GM23338 (cell line): ENCODE measurements at regions not wholly inside any gene's neighbourhood (a gene's known extent, or its start where the extent isn't known, plus 50 kb on each side); places are given as distances from the start of the nearest gene placed in this dataset.

Experiments
- ATAC-seq: fragments of 200-7000 bp; cut with Tn5 transposase; 3 replicates; pipeline ENCODE4 v1.9.1; 2020
- DNase-seq: peaks from one replicate; pipeline ENCODE4 v3.0.0-alpha.2; 2015; ENCODE audit warnings: low spot score
- H2AFZ ChIP-seq: fragments of 200-600 bp; sonication (generic); 2 replicates; pipeline ENCODE4 v1.8.0; 2016; ENCODE audit warnings: antibody characterized with exemption, mild to moderate bottlenecking, moderate library complexity
- H3F3A ChIP-seq: fragments of 200-600 bp; sonication (generic); replicated peaks from 2 replicates; pipeline ENCODE4 v1.8.0; 2017; ENCODE audit warnings: antibody characterized with exemption, mixed run types, low read depth
- H3K27ac ChIP-seq: fragments of 200-600 bp; sonication (generic); 2 replicates; pipeline ENCODE4 v1.6.1; 2016; ENCODE audit warnings: low read depth
- H3K27me3 ChIP-seq: fragments of 200-600 bp; sonication (generic); 2 replicates; pipeline ENCODE4 v1.8.0; 2016; ENCODE audit warnings: mild to moderate bottlenecking, mixed run types, moderate library complexity; ENCODE audit not compliant: insufficient read depth
- H3K36me3 ChIP-seq: fragments of 200-600 bp; sonication (generic); 2 replicates; pipeline ENCODE4 v1.8.0; 2016; ENCODE audit warnings: mild to moderate bottlenecking; ENCODE audit not compliant: insufficient read depth
- H3K4me1 ChIP-seq: fragments of 200-600 bp; sonication (generic); 2 replicates; pipeline ENCODE4 v1.8.0; 2016; ENCODE audit warnings: mild to moderate bottlenecking, moderate library complexity; ENCODE audit not compliant: insufficient read depth
- H3K4me2 ChIP-seq: fragments of 200-600 bp; sonication (generic); 2 replicates; pipeline ENCODE4 v1.7.1; 2017; ENCODE audit warnings: mixed run types
- H3K4me3 ChIP-seq: fragments of 200-600 bp; sonication (generic); 2 replicates; pipeline ENCODE4 v1.6.1; 2016; ENCODE audit warnings: mixed run types
- H3K79me2 ChIP-seq: fragments of 200-600 bp; sonication (generic); replicated peaks from 2 replicates; pipeline ENCODE4 v1.8.0; 2017; ENCODE audit warnings: mild to moderate bottlenecking; ENCODE audit not compliant: insufficient read depth
- H3K9me2 ChIP-seq: fragments of 200-600 bp; sonication (generic); 2 replicates; pipeline ENCODE4 v1.8.0; 2017; ENCODE audit not compliant: insufficient read depth
- H4K20me1 ChIP-seq: fragments of 200-600 bp; sonication (generic); replicated peaks from 2 replicates; pipeline ENCODE4 v1.8.0; 2017; ENCODE audit warnings: mild to moderate bottlenecking; ENCODE audit not compliant: insufficient read depth
- H3K27ac Mint-ChIP-seq: 2 replicates; pipeline ENCODE4 v1.8.0; 2020; ENCODE audit warnings: inconsistent platforms, mild to moderate bottlenecking, moderate library complexity, mixed read lengths
- H3K27me3 Mint-ChIP-seq: 3 replicates; pipeline ENCODE4 v1.8.0; 2022; ENCODE audit warnings: low read depth, mild to moderate bottlenecking, moderate library complexity, mixed read lengths, inconsistent platforms; ENCODE audit not compliant: insufficient read depth, poor library complexity
- H3K36me3 Mint-ChIP-seq: 3 replicates; pipeline ENCODE4 v1.8.0; 2021; ENCODE audit warnings: low read depth, mild to moderate bottlenecking, inconsistent platforms, moderate library complexity, mixed read lengths
- H3K4me1 Mint-ChIP-seq: 3 replicates; pipeline ENCODE4 v1.8.0; 2020; ENCODE audit warnings: mild to moderate bottlenecking, inconsistent platforms, mixed read lengths
- H3K4me3 Mint-ChIP-seq: 3 replicates; pipeline ENCODE4 v1.8.0; 2021; ENCODE audit warnings: moderate library complexity, mild to moderate bottlenecking, inconsistent platforms, mixed read lengths
- H3K9me3 Mint-ChIP-seq: 3 replicates; pipeline ENCODE4 v1.8.0; 2020; ENCODE audit warnings: moderate library complexity, mild to moderate bottlenecking, inconsistent platforms, mixed read lengths
- CTCF ChIP-seq, 2 experiments: fragments of 200-600 bp in 1 of 2; sonication (generic) in 1 of 2; conservative IDR thresholded peaks; 2 replicates each; pipeline versions ENCODE4 v1.5.1 to v1.6.1; 2016 to 2017; ENCODE audit warnings: antibody characterized with exemption in 2 of 2, low read depth in 2 of 2, mild to moderate bottlenecking in 2 of 2, moderate library complexity in 1 of 2
- ETS1 ChIP-seq: IDR thresholded peaks from 2 replicates; pipeline ENCODE4 v1.6.1; 2016; ENCODE audit warnings: antibody characterized with exemption
- EZH2phosphoT487 ChIP-seq: fragments of 200-600 bp; sonication (generic); IDR thresholded peaks from one replicate; pipeline ENCODE4 v1.8.1; 2018; ENCODE audit warnings: antibody characterized with exemption; ENCODE audit not compliant: unreplicated experiment
- NANOG ChIP-seq: IDR thresholded peaks from 2 replicates; pipeline ENCODE4 v1.6.1; 2016; ENCODE audit warnings: antibody characterized with exemption, borderline replicate concordance
- REST ChIP-seq: IDR thresholded peaks from one replicate; pipeline ENCODE4 v1.6.1; 2018; ENCODE audit warnings: antibody characterized with exemption; ENCODE audit not compliant: unreplicated experiment
- STAT1 ChIP-seq: IDR thresholded peaks from one replicate; pipeline ENCODE4 v1.6.1; 2016; ENCODE audit warnings: antibody characterized with exemption; ENCODE audit not compliant: unreplicated experiment
- ZNF114 ChIP-seq: fragments of 250-450 bp; sonication (Bioruptor Pico); IDR thresholded peaks from 2 replicates; pipeline ENCODE4 v1.5.0; 2020; ENCODE audit warnings: mild to moderate bottlenecking, moderate library complexity
- ZNF331 ChIP-seq: fragments of 250-450 bp; sonication (Bioruptor Pico); IDR thresholded peaks from 2 replicates; pipeline ENCODE4 v1.5.0; 2020; ENCODE audit warnings: low read depth, mild to moderate bottlenecking, moderate library complexity
- ZNF462 ChIP-seq: fragments of 250-450 bp; sonication (Bioruptor Pico); IDR thresholded peaks from 2 replicates; pipeline ENCODE4 v1.5.0; 2020; ENCODE audit warnings: mild to moderate bottlenecking, moderate library complexity

GRCh38 chr16:50986453-50986852 lies 164.6 kb downstream of the SALL1 start (continued):
- TF ChIP-seq REST (no peak), ZNF462 (CRISPR knock-in tag) (no peak), ZNF114 (CRISPR knock-in tag) (no peak)

GRCh38 chr16:50985733-50986132 lies 165.3 kb downstream of the SALL1 start:
- DNase-seq = no peak
- Histone ChIP-seq H3F3A (no peaks in the 10 kb centered on the region), H4K20me1 (no peaks in the 10 kb centered on the region), H3K4me2 (no peak overlapping the region), H3K27me3 (no peaks in the 10 kb centered on the region), H3K36me3 (no peaks in the 10 kb centered on the region), H3K4me1 (no peaks in the 10 kb centered on the region), H3K4me3 (no peak overlapping the region), H2AFZ (no peak overlapping the region), H3K79me2 (no peaks in the 10 kb centered on the region), H3K27ac (no peak overlapping the region), H3K9me2 (no peaks in the 10 kb centered on the region)
- no peaks in the 10 kb centered on the region for H3K36me3 Mint-ChIP-seq
- H3K27me3 Mint-ChIP-seq = peaks cover 9% of the 10 kb centered on the region
- H3K4me1 Mint-ChIP-seq = no peaks in the 10 kb centered on the region
- H3K9me3 Mint-ChIP-seq = peaks cover 7% of the 10 kb centered on the region; the same call in 2 of the 3 replicates
- no peak overlapping the region for H3K27ac Mint-ChIP-seq
- H3K4me3 Mint-ChIP-seq = no peak overlapping the region
- ATAC-seq = no peak
- TF ChIP-seq STAT1 (no peak), ZNF331 (CRISPR knock-in tag) (no peak), ETS1 (no peak), ZNF114 (CRISPR knock-in tag) (no peak), REST (no peak), NANOG (no peak), EZH2phosphoT487 (no peak), CTCF (conservative IDR thresholded peaks at IDR 0.05; ENCODE audit: low read depth in 2 of 2) (no peak)
